Testis (tissue), 2 donors: ENCODE measurements at regions not wholly inside any gene's neighbourhood (a gene's known extent, or its start where the extent isn't known, plus 50 kb on each side); places are given as distances from the start of the nearest gene placed in this dataset.

Experiments
- DNase-seq: peaks from one replicate; pipeline ENCODE4 v3.0.0-alpha.2; 2019
- H3K27ac ChIP-seq, 2 donors: fragments of 200-600 bp; sonication (generic); one replicate each; pipeline ENCODE4 v1.5.1; 2019
- H3K27me3 ChIP-seq: fragments of 200-600 bp; sonication (generic); one replicate; pipeline ENCODE4 v1.5.1; 2019
- H3K36me3 ChIP-seq: fragments of 200-600 bp; sonication (generic); one replicate; pipeline ENCODE4 v1.5.1; 2017; ENCODE audit warnings: low read depth; ENCODE audit errors: missing control alignments
- H3K4me1 ChIP-seq: fragments of 200-600 bp; sonication (generic); one replicate; pipeline ENCODE4 v1.5.1; 2019
- H3K4me3 ChIP-seq, 2 donors: fragments of 200-600 bp; sonication (generic); one replicate each; pipeline ENCODE4 v1.5.1; 2017 to 2019
- H3K9me3 ChIP-seq: fragments of 200-600 bp; sonication (generic); one replicate; pipeline ENCODE4 v1.5.1; 2017
- CTCF ChIP-seq, 3 experiments: fragments of 450-650 bp in 2 of 3; fragments of 200-600 bp in 1 of 3; sonication (generic) in 1 of 3; IDR thresholded peaks; one replicate each; pipeline ENCODE4 v1.5.1; 2016 to 2019; ENCODE audit warnings: antibody characterized with exemption in 3 of 3, mild to moderate bottlenecking in 2 of 3, moderate library complexity in 1 of 3
- POLR2A ChIP-seq: fragments of 450-650 bp; IDR thresholded peaks from one replicate; pipeline ENCODE4 v1.6.1; 2017; ENCODE audit warnings: antibody characterized with exemption, mild to moderate bottlenecking, moderate library complexity
- WGBS, 2 donors: methylation state at CpG; one replicate each; pipeline ENCODE4 v1.1.5; 2018; 5-methylcytosine and 5-hydroxymethylcytosine counted together
- intact Hi-C: fragments of 100-400 bp; cut with DNase I; formaldehyde crosslinking; loops from one replicate; pipeline ENCODE4 v1.15.1; 2023; ENCODE audit warnings: low total_unique reads

- WGBS, 2 donors = 30 to 62% methylated on average over 1 of the region's 1 CpG
- no peaks in the 10 kb centered on the region for H3K4me1 ChIP-seq
- no peak for DNase-seq
- H3K36me3 ChIP-seq = no peaks in the 10 kb centered on the region
- no peak overlapping the region for H3K4me3 ChIP-seq
- no peaks in the 10 kb centered on the region for H3K27me3 ChIP-seq
- no peaks in the 10 kb centered on the region for H3K9me3 ChIP-seq
- intact Hi-C loops = no loop called here
- TF ChIP-seq POLR2A (no peak), CTCF (IDR thresholded peaks at IDR 0.05) (no peak)
- H3K27ac ChIP-seq = no peak overlapping the region
Measured at GRCh38 chr10:65708057-65708456, 1217.8 kb upstream of the LRRTM3 start.

- Histone ChIP-seq H3K4me3 (no peak overlapping the region), H3K27me3 (no peaks in the 10 kb centered on the region), H3K36me3 (no peaks in the 10 kb centered on the region), H3K27ac (no peak overlapping the region), H3K4me1 (no peaks in the 10 kb centered on the region), H3K9me3 (no peaks in the 10 kb centered on the region)
- TF ChIP-seq POLR2A = no peak
- intact Hi-C loops = no loop called here
- WGBS, 2 donors = 78 to 83% methylated on average over 3 of the region's 3 CpGs
- no peak for DNase-seq
Measured at GRCh38 chr10:65710306-65710705, 1215.5 kb upstream of the LRRTM3 start.

GRCh38 chr10:65719790-65720189, 1206.0 kb upstream of the LRRTM3 start:
- intact Hi-C loops = no loop called here
- H3K4me1 ChIP-seq = no peaks in the 10 kb centered on the region
- H3K27ac ChIP-seq = no peak overlapping the region
- 48 to 68% methylated on average over 1 of the region's 1 CpG for WGBS, 2 donors
- H3K9me3 ChIP-seq = no peaks in the 10 kb centered on the region
- TF ChIP-seq CTCF (IDR thresholded peaks at IDR 0.05) = no peak
- no peak for TF ChIP-seq POLR2A
- no peaks in the 10 kb centered on the region for H3K27me3 ChIP-seq
- no peaks in the 10 kb centered on the region for H3K36me3 ChIP-seq
- H3K4me3 ChIP-seq = no peak overlapping the region
- no peak for DNase-seq

GRCh38 chr10:65720901-65721300, 1204.9 kb upstream of the LRRTM3 start:
- Histone ChIP-seq H3K36me3 (no peaks in the 10 kb centered on the region), H3K9me3 (no peaks in the 10 kb centered on the region), H3K27ac (no peak overlapping the region), H3K27me3 (no peaks in the 10 kb centered on the region), H3K4me1 (no peaks in the 10 kb centered on the region), H3K4me3 (no peak overlapping the region)
- intact Hi-C loops = no loop called here
- no peak for DNase-seq
- 48 to 54% methylated on average over 4 of the region's 4 CpGs for WGBS, 2 donors
- TF ChIP-seq CTCF (IDR thresholded peaks at IDR 0.05) = no peak
- no peak for TF ChIP-seq POLR2A

- intact Hi-C loops = no loop called here
- no peak overlapping the region for H3K4me3 ChIP-seq
- H3K27ac ChIP-seq = no peak overlapping the region
- WGBS, 2 donors = 80 to 83% methylated on average over 6 of the region's 6 CpGs
- no peaks in the 10 kb centered on the region for H3K27me3 ChIP-seq
- H3K4me1 ChIP-seq = no peaks in the 10 kb centered on the region
- no peak for DNase-seq
- no peaks in the 10 kb centered on the region for H3K9me3 ChIP-seq
- TF ChIP-seq CTCF (IDR thresholded peaks at IDR 0.05) = no peak
- no peak for TF ChIP-seq POLR2A
- no peaks in the 10 kb centered on the region for H3K36me3 ChIP-seq
Measured at GRCh38 chr10:65723525-65723924, 1202.3 kb upstream of the LRRTM3 start.
